K562 (cell line): ENCODE measurements at regions not wholly inside any gene's neighbourhood (a gene's known extent, or its start where the extent isn't known, plus 50 kb on each side); places are given as distances from the start of the nearest gene placed in this dataset.

Source experiments
- ATAC-seq: fragments of 200-7000 bp; cut with Tn5 transposase; 3 replicates; pipeline ENCODE4 v1.9.1; 2020; ENCODE audit warnings: moderate library complexity
- BruUV-seq: library from RNA; stranded (reverse); fragments of 400-500 nt; replicated peaks from 2 replicates; lab custom pipeline; 2021; lab: Mats Ljungman, UMichigan
- CTCF ChIA-PET: fragments of 300-600 bp; formaldehyde crosslinking; extraction: SDS; loops from one replicate; lab custom pipeline; 2021; ENCODE audit warnings: low intra/inter-chr PET ratio; lab: Yijun Ruan, JAX
- POLR2A ChIA-PET: fragments of 300-600, 350-650 bp; sonication (Branson Sonifier 250); formaldehyde crosslinking; extraction: SDS; loops from one replicate; lab custom pipeline; 2021; ENCODE audit warnings: antibody characterized with exemption, inconsistent platforms; lab: Yijun Ruan, JAX
- DNase-seq, 4 experiments: peaks; one replicate each; pipeline versions ENCODE4 v3.0.0 to v3.0.0-alpha.2; 2011 to 2018; ENCODE audit warnings: low spot score in 3 of 4, mixed read lengths in 3 of 4; ENCODE audit errors: extremely low read depth in 1 of 4
- FAIRE-seq: peaks from 2 replicates; lab custom pipeline; 2011; peaks lifted over from hg19 to GRCh38; lab: Jason Lieb, UNC
- H2AFZ ChIP-seq: 2 replicates; pipeline ENCODE4 v1.6.0; 2011; ENCODE audit warnings: low read depth, low read length, control low read depth, inconsistent platforms
- H3K27ac ChIP-seq: fragments of 200-600 bp; 3 replicates; pipeline ENCODE4 v1.8.0; 2011; ENCODE audit warnings: low read depth, mild to moderate bottlenecking, control low read depth, inconsistent platforms, low read length, moderate library complexity, mixed read lengths; ENCODE audit errors: extremely low read depth
- H3K27me3 ChIP-seq, 2 experiments: fragments of 300-600 bp in 1 of 2; 2 replicates in 1 of 2; 3 replicates in 1 of 2; pipeline versions ENCODE4 v1.6.0 to v1.8.0; 2011; ENCODE audit warnings: inconsistent platforms in 2 of 2, low read length in 2 of 2, mild to moderate bottlenecking in 1 of 2, mixed read lengths in 1 of 2, moderate library complexity in 1 of 2; ENCODE audit not compliant: control insufficient read depth in 2 of 2, insufficient read depth in 2 of 2
- H3K36me3 ChIP-seq: fragments of 300-600 bp; 3 replicates; pipeline ENCODE4 v1.8.0; 2011; ENCODE audit warnings: mild to moderate bottlenecking, low read length, inconsistent platforms; ENCODE audit not compliant: control insufficient read depth, insufficient read depth
- H3K4me1 ChIP-seq, 2 experiments: fragments of 200-600 bp in 1 of 2; replicated peaks in 1 of 2; 2 replicates in 1 of 2; 3 replicates in 1 of 2; pipeline versions ENCODE4 v1.5.1 to v1.8.0; 2011; ENCODE audit warnings: inconsistent platforms in 2 of 2, low read length in 2 of 2, mild to moderate bottlenecking in 1 of 2, mixed read lengths in 1 of 2, moderate library complexity in 1 of 2; ENCODE audit not compliant: control insufficient read depth in 2 of 2, insufficient read depth in 2 of 2
- H3K4me2 ChIP-seq: 2 replicates; pipeline ENCODE4 v1.6.1; 2011; ENCODE audit warnings: low read length, control low read depth, inconsistent platforms, mixed read lengths; ENCODE audit not compliant: insufficient read depth
- H3K4me3 ChIP-seq: fragments of 200-600 bp; sonication (generic), shearing (Covaris generic); 2 replicates; pipeline ENCODE4 v1.5.1; 2016; ENCODE audit warnings: control low read depth, inconsistent platforms
- H3K79me2 ChIP-seq: fragments of 200-600 bp; 3 replicates; pipeline ENCODE4 v1.8.0; 2011; ENCODE audit warnings: low read length, inconsistent platforms; ENCODE audit not compliant: control insufficient read depth, insufficient read depth
- H3K9ac ChIP-seq, 2 experiments: 2 replicates each; pipeline versions ENCODE4 v1.6.0 to v1.6.1; 2011; ENCODE audit warnings: low read depth in 2 of 2, low read length in 2 of 2, control low read depth in 1 of 2, inconsistent platforms in 1 of 2, mild to moderate bottlenecking in 1 of 2, mixed read lengths in 1 of 2; ENCODE audit not compliant: insufficient read depth in 1 of 2
- H3K9me1 ChIP-seq: one replicate; pipeline ENCODE4 v1.6.0; 2011; ENCODE audit warnings: inconsistent platforms, mild to moderate bottlenecking, low read length, moderate library complexity; ENCODE audit not compliant: control insufficient read depth, insufficient read depth
- H3K9me3 ChIP-seq: replicated peaks from 2 replicates; pipeline ENCODE4 v1.5.1; 2011; ENCODE audit warnings: low read depth, low read length, inconsistent platforms; ENCODE audit not compliant: control insufficient read depth, insufficient read depth
- H4K20me1 ChIP-seq: replicated peaks from 2 replicates; pipeline ENCODE4 v1.6.1; 2011; ENCODE audit warnings: low read length, inconsistent platforms, mixed read lengths; ENCODE audit not compliant: control insufficient read depth, insufficient read depth
- BHLHE40 ChIP-seq: IDR thresholded peaks from 2 replicates; pipeline ENCODE4 v1.6.1; 2011; ENCODE audit warnings: low read length, improper control_type of control experiment
- EZH2 ChIP-seq: IDR thresholded peaks from 2 replicates; pipeline ENCODE4 v1.6.1; 2012; ENCODE audit warnings: low read depth, mild to moderate bottlenecking, inconsistent platforms, low read length, borderline replicate concordance
- PHTF2 ChIP-seq: fragments of 250-450 bp; sonication (Bioruptor Pico); IDR thresholded peaks from 2 replicates; pipeline ENCODE4 v1.5.0; 2021; ENCODE audit warnings: mild to moderate bottlenecking
- SLC30A9 ChIP-seq: fragments of 250-450 bp; sonication (Bioruptor Pico); IDR thresholded peaks from 2 replicates; pipeline ENCODE4 v1.8.0; 2022; ENCODE audit warnings: mild to moderate bottlenecking, moderate library complexity
- ZBTB7A ChIP-seq: IDR thresholded peaks from 2 replicates; pipeline ENCODE4 v1.6.1; 2011; ENCODE audit warnings: low read depth, mild to moderate bottlenecking, low read length, moderate library complexity, borderline replicate concordance; ENCODE audit not compliant: control insufficient read depth
- ZBTB8A ChIP-seq: fragments of 450-650 bp; IDR thresholded peaks from 2 replicates; pipeline ENCODE4 v1.6.1; 2018; ENCODE audit warnings: mild to moderate bottlenecking, moderate library complexity; ENCODE audit not compliant: partially characterized antibody
- WGBS: fragments of 100-300 bp; shearing (Covaris generic); methylation state at CpG from one replicate; pipeline ENCODE4 v1.1.6; 2016; ENCODE audit warnings: low coverage, mixed read lengths; ENCODE audit not compliant: insufficient coverage; ENCODE audit errors: missing lambda C conversion rate; 5-methylcytosine and 5-hydroxymethylcytosine counted together
- in situ Hi-C: fragments of 300-500 bp; cut with MboI; formaldehyde crosslinking; loops from 4 replicates; pipeline ENCODE4 v1.15.0; 2018; ENCODE audit warnings: inconsistent platforms, mixed read lengths
- intact Hi-C: fragments of 100-400 bp; cut with micrococcal nuclease; formaldehyde crosslinking; loops from 2 replicates; pipeline ENCODE4 v1.14.2; 2022
- TF ChIP-seq, protein P1 (sequence below), 2 experiments: IDR thresholded peaks; 2 replicates each; pipeline ENCODE4 v1.6.1; 2011; ENCODE audit warnings: borderline replicate concordance in 1 of 2, control low read depth in 1 of 2, low read depth in 1 of 2, low read length in 1 of 2, mild to moderate bottlenecking in 1 of 2, mixed read lengths in 1 of 2, moderate library complexity in 1 of 2; ENCODE audit not compliant: insufficient read depth in 1 of 2, insufficient read length in 1 of 2, poor library complexity in 1 of 2, severe bottlenecking in 1 of 2; ENCODE audit errors: extremely low read depth in 1 of 2
- TF ChIP-seq, protein P2 (sequence below): fragments of 150-350 bp; conservative IDR thresholded peaks from 2 replicates; pipeline ENCODE4 v1.6.1; 2014; ENCODE audit warnings: low read length
- TF ChIP-seq, protein P3 (sequence below): fragments of 450-650 bp; IDR thresholded peaks from 2 replicates; pipeline ENCODE4 v1.6.1; 2016; ENCODE audit warnings: missing biosample characterization, missing genetic modification characterization

DNA sequence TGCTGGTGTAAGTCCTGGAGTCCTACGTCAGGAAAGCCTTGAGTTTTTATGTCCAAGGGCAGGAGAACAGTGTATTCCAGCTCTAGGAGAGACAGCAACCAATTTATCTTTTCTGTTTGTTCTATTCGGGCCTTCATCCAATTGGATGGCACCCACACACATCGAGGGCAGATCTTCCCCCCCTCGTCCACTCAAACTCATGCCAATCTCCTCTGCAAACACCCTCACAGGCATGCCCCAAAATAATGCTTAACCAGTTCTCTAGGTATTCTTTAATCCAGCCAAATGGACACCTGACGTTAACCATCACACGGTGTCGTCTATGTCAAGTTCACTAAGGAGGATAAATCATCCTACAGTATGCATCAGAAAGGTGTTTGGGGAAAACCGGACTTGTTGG lies 102.5 kb upstream of the TRPM1 start:
- H2AFZ ChIP-seq, result no peak overlapping the region
- FAIRE-seq, result no peak
- H3K9me3 ChIP-seq, result no peaks in the 10 kb centered on the region
- no TSS peak for BruUV-seq
- H3K4me2 ChIP-seq, result no peak overlapping the region
- H3K79me2 ChIP-seq, result no peaks in the 10 kb centered on the region
- ATAC-seq, result no peak
- no peak for DNase-seq
- CTCF ChIA-PET, result no interaction called here
- no peaks in the 10 kb centered on the region for H3K9me1 ChIP-seq
- H4K20me1 ChIP-seq, result no peaks in the 10 kb centered on the region; the same call in 1 of the 2 replicates
- intact Hi-C loops, result no loop called here
- H3K4me3 ChIP-seq, result no peak overlapping the region
- no peak for TF ChIP-seq PHTF2 (CRISPR knock-in tag)
- TF ChIP-seq ZBTB7A, result no peak
- 0% methylated on average over 8 of the region's 8 CpGs for WGBS
- in situ Hi-C loops, result loop anchor here (5.0 kb wide), 1 partner anchor 283 kb away; no protein-coding TSS in a partner anchor
- no peaks in the 10 kb centered on the region for H3K4me1 ChIP-seq
- H3K27ac ChIP-seq, result no peak overlapping the region
- peaks cover 0 to 39% of the 10 kb centered on the region in 2 experiments; a peak in 3 of 5 replicates for H3K27me3 ChIP-seq
- no peak overlapping the region for H3K9ac ChIP-seq
- H3K36me3 ChIP-seq, result no peaks in the 10 kb centered on the region
- POLR2A ChIA-PET, result no interaction called here

DNA sequence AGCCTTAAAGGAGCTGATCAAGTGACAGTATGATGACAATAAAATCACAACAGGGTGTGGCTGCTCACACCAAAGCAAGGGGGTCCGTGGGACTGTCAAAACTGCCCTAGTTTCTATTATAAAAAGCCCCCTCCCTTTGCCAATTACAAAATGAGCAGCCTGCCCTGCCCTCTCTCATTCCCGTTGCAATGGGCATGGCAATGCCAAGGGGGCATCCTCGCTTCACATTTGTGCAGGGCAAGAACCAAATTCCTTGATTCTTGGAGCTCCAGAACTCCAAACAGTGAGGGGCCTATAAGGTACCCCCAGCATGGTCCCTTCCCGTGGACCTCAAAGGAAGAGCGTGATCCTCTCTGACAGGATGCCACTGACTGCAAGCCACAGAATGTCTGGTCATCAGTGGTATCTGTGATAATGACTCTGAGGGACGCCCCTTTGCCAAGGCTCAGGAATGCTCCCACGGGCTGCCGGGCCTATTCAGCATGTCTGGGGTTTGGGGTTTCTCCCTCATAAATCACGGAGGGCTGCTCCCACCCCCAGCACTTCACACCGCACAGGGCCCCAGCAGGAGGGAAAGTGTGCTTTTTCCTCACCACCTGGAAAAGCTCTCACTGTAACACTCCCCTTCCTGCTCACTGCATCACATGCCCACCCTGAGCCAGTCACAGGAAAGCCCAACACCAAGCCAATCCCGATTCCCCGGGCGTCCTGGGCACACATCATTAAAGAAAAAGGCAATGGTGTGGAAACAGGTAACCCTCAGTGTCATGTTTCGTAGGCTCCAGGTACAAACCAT lies 105.1 kb upstream of the TRPM1 start:
- H3K27ac ChIP-seq, result no peak overlapping the region
- H3K9me3 ChIP-seq, result no peaks in the 10 kb centered on the region
- CTCF ChIA-PET, result no interaction called here
- ATAC-seq, result no peak
- no peaks in the 10 kb centered on the region for H4K20me1 ChIP-seq
- FAIRE-seq, result no peak
- peaks cover 0 to 26% of the 10 kb centered on the region in 2 experiments; a peak in 4 of 5 replicates for H3K27me3 ChIP-seq
- H3K79me2 ChIP-seq, result no peaks in the 10 kb centered on the region
- H3K4me2 ChIP-seq, result no peak overlapping the region
- no peaks in the 10 kb centered on the region for H3K9me1 ChIP-seq
- under 1% methylated on average over 11 of the region's 14 CpGs for WGBS
- no peaks in the 10 kb centered on the region for H3K36me3 ChIP-seq
- no peaks in the 10 kb centered on the region for H3K4me1 ChIP-seq
- DNase-seq, result no peak
- H3K9ac ChIP-seq, result no peak overlapping the region
- in situ Hi-C loops, result no loop called here
- no peak overlapping the region for H2AFZ ChIP-seq
- no peak overlapping the region for H3K4me3 ChIP-seq
- intact Hi-C loops, result no loop called here
- POLR2A ChIA-PET, result no interaction called here
- no TSS peak for BruUV-seq
- no peak for TF ChIP-seq BHLHE40
- no peak for TF ChIP-seq SLC30A9 (CRISPR knock-in tag)
- TF ChIP-seq, protein P1, sequence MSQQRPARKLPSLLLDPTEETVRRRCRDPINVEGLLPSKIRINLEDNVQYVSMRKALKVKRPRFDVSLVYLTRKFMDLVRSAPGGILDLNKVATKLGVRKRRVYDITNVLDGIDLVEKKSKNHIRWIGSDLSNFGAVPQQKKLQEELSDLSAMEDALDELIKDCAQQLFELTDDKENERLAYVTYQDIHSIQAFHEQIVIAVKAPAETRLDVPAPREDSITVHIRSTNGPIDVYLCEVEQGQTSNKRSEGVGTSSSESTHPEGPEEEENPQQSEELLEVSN (IDR thresholded peaks at IDR 0.05; ENCODE audit: borderline replicate concordance in 1 of 2, extremely low read depth in 1 of 2, insufficient read depth in 1 of 2, insufficient read length in 1 of 2, low read depth in 1 of 2, low read length in 1 of 2, poor library complexity in 1 of 2, severe bottlenecking in 1 of 2), result no peak
- TF ChIP-seq ZBTB8A, result no peak
- TF ChIP-seq EZH2, result no peak
- TF ChIP-seq, protein P2, sequence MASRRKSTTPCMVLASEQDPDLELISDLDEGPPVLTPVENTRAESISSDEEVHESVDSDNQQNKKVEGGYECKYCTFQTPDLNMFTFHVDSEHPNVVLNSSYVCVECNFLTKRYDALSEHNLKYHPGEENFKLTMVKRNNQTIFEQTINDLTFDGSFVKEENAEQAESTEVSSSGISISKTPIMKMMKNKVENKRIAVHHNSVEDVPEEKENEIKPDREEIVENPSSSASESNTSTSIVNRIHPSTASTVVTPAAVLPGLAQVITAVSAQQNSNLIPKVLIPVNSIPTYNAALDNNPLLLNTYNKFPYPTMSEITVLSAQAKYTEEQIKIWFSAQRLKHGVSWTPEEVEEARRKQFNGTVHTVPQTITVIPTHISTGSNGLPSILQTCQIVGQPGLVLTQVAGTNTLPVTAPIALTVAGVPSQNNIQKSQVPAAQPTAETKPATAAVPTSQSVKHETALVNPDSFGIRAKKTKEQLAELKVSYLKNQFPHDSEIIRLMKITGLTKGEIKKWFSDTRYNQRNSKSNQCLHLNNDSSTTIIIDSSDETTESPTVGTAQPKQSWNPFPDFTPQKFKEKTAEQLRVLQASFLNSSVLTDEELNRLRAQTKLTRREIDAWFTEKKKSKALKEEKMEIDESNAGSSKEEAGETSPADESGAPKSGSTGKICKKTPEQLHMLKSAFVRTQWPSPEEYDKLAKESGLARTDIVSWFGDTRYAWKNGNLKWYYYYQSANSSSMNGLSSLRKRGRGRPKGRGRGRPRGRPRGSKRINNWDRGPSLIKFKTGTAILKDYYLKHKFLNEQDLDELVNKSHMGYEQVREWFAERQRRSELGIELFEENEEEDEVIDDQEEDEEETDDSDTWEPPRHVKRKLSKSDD, result no peak
- TF ChIP-seq, protein P3, sequence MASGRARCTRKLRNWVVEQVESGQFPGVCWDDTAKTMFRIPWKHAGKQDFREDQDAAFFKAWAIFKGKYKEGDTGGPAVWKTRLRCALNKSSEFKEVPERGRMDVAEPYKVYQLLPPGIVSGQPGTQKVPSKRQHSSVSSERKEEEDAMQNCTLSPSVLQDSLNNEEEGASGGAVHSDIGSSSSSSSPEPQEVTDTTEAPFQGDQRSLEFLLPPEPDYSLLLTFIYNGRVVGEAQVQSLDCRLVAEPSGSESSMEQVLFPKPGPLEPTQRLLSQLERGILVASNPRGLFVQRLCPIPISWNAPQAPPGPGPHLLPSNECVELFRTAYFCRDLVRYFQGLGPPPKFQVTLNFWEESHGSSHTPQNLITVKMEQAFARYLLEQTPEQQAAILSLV, result no peak
